Astrocyte (in vitro differentiated cells and primary cell): ENCODE measurements at regions not wholly inside any gene's neighbourhood (a gene's known extent, or its start where the extent isn't known, plus 50 kb on each side); places are given as distances from the start of the nearest gene placed in this dataset.

Experiments used
- EZH2 ChIP-seq: IDR thresholded peaks from 2 replicates; pipeline ENCODE4 v1.6.1; 2012; ENCODE audit warnings: mild to moderate bottlenecking, low read length, inconsistent platforms; ENCODE audit not compliant: insufficient read depth
- TF ChIP-seq, protein P1 (sequence below): IDR thresholded peaks from 2 replicates; pipeline ENCODE4 v1.5.1; 2011; ENCODE audit warnings: low read depth, mild to moderate bottlenecking, inconsistent platforms, low read length, moderate library complexity; ENCODE audit not compliant: insufficient read depth

DNA sequence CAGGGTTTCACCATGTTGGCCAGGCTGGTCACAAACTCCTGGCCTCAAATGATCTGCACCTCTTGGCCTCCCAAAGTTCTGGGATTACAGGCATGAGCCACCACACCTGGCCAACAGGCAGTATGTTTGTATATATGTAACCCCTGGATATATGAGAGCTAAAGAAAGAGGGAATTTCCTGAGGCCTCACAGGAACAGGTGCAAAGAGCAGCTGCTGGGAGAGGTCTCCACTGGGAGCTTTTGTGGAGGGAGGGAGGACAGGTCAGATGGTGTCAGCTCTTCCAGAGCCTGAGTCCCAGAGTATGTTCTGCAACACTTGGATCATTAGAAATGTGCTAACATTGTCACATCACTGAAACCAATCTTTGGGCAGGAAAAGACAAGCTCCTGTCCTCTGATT, 110.1 kb upstream of the KIF5B start:
- no peak for TF ChIP-seq EZH2
- TF ChIP-seq, protein P1, sequence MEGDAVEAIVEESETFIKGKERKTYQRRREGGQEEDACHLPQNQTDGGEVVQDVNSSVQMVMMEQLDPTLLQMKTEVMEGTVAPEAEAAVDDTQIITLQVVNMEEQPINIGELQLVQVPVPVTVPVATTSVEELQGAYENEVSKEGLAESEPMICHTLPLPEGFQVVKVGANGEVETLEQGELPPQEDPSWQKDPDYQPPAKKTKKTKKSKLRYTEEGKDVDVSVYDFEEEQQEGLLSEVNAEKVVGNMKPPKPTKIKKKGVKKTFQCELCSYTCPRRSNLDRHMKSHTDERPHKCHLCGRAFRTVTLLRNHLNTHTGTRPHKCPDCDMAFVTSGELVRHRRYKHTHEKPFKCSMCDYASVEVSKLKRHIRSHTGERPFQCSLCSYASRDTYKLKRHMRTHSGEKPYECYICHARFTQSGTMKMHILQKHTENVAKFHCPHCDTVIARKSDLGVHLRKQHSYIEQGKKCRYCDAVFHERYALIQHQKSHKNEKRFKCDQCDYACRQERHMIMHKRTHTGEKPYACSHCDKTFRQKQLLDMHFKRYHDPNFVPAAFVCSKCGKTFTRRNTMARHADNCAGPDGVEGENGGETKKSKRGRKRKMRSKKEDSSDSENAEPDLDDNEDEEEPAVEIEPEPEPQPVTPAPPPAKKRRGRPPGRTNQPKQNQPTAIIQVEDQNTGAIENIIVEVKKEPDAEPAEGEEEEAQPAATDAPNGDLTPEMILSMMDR: no peak
